COLO829 (cell line): ENCODE measurements at regions not wholly inside any gene's neighbourhood (a gene's known extent, or its start where the extent isn't known, plus 50 kb on each side); places are given as distances from the start of the nearest gene placed in this dataset.

Source experiments
- DNase-seq: peaks from one replicate; pipeline ENCODE4 v3.0.0; 2012; ENCODE audit warnings: low spot score

- no peak for DNase-seq
Measured at GRCh38 chr9:129270205-129270604, 92.1 kb upstream of the IER5L start.

DNA sequence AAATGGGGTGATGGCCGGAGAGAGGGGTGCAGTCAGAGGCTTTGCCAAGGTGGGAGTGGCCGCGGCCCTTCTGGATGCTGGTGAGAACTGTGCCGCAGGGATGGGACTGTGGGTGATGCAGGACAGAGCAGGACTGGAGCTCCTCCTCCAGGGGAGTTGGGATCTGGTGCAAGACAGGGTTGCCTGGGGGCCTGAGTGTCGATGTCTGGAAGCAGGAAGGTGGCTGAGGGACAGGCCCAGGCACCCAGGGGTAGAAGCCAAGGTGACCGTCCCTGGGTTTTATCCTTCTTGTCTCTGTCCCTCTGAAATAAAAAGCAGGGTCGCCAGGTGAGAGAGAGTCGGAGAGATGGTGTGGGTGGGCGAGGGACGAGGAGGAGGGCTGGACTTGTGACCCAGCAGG lies 89.1 kb upstream of the IER5L start:
- DNase-seq = no peak

- no peak for DNase-seq
Measured at GRCh38 chr9:129266536-129266935, 88.5 kb upstream of the IER5L start.

DNA sequence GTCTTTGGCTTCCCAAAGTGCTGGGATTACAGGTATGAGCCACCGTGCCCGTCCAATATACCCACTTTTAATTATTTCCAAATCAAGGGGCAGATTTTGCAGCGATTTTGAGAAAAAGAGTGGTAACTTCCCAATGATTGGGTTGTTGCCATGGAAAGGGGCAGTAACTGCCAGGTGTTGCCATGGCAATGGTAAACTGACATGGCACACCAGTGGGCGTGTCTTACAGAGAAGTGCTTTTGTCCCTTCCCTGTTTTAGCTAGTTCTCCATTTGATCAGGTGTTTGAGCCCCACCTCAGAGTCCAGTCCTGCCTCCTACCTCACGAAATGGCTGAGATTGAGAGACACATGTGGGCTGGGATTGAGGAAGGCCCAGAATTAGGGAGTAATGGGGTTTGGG lies 86.3 kb upstream of the IER5L start:
- no peak for DNase-seq

- DNase-seq = no peak
Measured at GRCh38 chr9:129263836-129264235, 85.8 kb upstream of the IER5L start.

DNA sequence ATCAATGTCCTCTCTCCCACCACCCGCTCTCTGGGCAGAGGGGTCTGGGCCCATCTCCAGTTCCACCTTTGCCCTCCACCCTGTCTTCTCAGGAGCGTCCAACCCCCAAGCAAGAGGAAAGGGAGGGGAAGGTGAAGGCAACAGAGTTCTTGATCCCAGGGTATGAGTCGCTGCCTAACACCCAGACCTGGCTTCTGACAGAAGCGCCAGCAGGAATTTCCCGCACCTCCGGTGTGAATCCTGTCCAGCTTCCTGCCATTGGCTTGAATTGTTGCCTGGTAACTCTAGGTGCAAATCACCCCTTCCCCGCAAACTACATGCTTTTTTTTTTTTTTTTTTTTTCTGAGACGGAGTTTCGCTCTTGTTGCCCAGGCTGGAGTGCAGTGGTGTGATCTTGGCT lies 84.2 kb upstream of the IER5L start:
- DNase-seq = no peak

GRCh38 chr9:129259375-129259774 lies 81.3 kb upstream of the IER5L start:
- no peak for DNase-seq

GRCh38 chr9:129258823-129259301 lies 80.8 kb upstream of the IER5L start:
- no peak for DNase-seq

GRCh38 chr9:129258124-129258822 lies 80.2 kb upstream of the IER5L start:
- peak; percentile 98 for DNase-seq

DNA sequence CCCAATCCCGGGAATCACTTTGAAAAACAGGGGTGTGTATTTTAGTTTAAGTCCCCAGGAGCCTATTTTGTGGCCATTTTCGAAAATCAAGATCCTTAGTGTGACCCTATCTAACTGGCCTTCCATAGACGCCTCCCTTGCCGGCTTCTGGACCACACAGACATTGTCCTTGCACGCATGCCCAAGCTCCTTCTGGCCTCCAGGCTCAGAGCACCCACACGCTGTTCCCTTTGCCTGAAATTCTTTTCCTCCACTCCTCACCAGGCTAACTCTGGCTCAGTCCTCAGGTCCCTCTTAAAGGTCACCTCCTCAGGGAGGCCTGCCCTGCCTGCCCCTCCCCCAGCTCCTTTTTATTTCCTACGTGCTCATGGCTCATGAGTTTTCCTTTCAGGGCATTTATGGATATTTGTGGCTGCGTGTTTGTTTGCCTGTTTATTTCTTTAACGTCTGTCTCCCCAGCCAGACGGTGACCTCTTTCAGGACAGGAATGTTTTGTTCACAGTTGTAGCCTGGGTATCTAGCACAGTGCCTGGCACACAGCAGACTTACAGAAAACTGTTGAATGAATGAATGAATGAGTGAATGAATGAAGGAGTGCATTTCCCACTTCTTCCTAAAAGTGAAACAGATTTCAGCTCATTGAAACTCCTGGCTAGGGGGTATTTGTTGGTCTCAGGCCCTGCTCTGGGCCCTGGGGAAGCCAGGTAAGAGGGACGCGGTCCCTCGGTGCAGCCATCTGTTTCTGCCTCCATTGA lies 79.1 kb upstream of the IER5L start:
- no peak for DNase-seq

DNA sequence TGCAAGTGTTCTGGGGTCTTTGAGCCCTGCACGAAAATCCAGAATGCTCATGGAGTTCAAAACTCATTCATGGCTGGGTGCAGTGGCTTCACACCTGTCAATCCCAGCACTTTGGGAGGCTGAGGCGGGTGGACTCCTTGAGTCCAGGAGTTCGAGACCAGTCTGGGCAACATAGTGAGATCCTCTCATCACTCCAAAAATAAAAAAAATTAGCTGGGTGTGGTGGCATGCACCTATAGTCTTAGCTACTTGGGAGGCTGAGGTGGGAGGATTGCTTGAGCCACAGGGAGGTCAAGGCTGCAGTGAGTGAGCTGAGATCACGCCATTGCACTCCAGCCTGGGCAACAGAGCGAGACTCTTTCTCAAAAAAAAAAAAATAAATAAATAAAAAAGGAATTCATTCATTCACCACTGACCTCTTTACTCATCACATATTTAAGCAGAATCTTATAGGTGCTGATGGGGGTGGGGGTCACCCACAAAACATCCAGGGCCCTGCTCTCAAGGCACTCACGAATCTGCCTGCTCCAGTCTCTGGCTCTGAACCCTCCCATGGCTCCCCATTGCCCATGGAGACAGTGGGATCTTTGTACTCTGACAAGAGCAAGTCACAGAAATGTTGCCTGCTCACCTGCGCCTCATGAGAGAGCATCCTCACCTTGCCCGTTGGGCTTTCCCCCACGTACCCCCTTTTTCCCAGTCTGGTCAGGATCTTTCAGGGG lies 76.7 kb upstream of the IER5L start:
- no peak for DNase-seq

- DNase-seq = no peak
Measured at GRCh38 chr9:129253803-129254381, 75.8 kb upstream of the IER5L start.

DNA sequence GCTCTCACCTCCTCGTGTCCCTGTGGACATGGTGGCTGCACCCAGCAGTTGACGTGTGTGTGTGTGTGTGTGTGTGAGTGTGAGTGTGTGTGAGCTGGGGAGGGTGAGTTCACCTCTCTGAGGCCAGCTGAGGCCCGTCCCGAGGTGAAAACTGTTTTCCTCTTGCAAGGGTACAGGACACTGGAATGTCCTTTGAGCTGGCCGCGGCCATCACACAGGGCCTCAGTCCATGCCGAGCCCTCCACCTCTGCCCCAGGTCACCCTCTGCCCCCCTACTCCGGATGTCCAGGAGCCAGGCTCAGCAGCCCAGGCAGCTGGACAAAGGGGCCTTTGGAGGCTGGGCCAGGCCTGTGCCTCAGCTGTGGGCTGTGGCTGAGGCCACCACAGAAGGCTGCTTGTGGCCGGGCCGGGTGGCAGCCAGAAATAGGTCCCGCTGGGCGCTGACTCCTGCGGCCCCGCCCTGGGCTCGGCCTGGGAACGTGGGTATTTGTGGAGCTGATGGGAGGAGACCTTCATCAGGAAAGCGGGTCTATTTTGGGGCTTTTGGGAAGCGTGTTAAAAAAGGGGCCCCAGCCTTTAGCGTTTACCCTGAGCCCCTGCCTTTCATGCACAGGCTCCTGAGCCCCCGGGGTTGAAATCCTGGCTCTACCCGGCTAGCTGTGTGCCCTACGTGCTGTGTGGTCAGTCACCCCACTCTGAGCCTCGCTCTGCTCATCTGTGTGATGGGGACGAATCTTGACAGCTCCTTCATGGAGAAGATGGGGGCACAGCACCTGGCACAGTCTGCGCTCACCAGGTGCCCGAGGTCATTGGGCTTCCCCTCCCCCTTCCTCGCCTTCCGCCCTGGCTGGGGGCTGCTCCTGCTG lies 75.1 kb upstream of the IER5L start:
- no peak for DNase-seq

GRCh38 chr9:129250786-129251185 lies 72.7 kb upstream of the IER5L start:
- no peak for DNase-seq

GRCh38 chr9:129247285-129248153 lies 69.5 kb upstream of the IER5L start:
- DNase-seq = no peak

DNA sequence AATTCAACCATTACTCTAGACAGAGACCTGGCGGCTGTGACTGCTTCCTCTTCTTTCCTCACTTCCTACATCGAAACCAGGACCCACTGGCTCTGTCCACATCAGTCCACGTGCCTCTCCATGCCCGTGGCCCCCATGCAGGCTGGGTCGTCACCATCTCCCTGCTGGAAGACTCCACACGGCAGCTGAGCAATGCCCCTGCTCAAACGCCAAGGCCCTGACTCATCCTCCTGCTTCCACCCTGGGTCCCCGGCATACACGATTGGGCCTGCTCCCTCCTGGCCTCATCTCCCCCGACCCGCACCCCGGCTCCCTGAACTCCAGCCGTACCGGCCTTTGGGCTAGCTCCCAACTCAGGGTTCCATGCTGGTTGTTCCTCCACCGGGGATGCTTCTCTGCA lies 67.2 kb upstream of the IER5L start:
- DNase-seq = no peak

GRCh38 chr9:129242971-129243561 lies 65.0 kb upstream of the IER5L start:
- no peak for DNase-seq

DNA sequence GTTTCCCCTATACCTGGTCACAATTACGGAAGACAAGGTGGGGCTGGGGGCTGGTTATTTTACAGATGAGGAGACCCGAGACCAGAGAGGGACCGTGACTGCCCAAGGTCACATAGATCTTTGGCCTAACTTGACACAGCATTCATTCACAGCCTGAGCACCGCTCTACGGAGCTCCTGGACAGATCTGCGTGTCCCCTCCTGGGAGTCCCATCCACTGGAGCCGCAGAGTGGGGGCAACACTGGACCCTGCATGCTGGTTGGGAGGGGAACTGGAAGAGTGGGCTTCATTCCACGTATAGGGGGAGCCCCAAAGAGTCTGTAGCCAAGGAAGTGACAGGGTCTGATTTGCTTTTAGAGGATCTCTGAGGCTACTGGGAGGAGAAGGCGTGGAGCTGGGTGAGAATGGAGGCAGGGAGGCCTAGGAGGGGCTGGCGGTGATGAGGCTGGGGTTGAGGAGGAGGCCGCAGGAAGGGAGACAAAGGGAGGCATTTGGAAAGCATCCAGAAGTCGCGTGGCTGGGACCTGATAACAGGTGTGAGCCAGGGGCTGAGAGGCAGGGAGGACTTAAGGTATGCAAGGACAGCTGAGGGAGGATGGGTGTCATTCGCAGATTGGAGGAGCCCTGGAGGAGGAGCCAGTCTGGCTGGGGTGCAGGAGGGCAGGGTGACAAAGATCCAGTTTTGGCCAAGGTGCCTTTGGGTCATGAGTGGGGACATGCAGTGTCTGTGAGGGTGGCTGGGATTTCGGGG lies 64.3 kb upstream of the IER5L start:
- DNase-seq = no peak

GRCh38 chr9:129241725-129242124 lies 63.7 kb upstream of the IER5L start:
- DNase-seq = no peak
